Esophagus muscularis mucosa (tissue), 4 donors: ENCODE measurements at regions not wholly inside any gene's neighbourhood (a gene's known extent, or its start where the extent isn't known, plus 50 kb on each side); places are given as distances from the start of the nearest gene placed in this dataset.

Experiments used
- EP300 ChIP-seq: sonication (generic); formaldehyde crosslinking; IDR thresholded peaks from one replicate; pipeline ENCODE4 v1.6.1; 2017; ENCODE audit warnings: antibody characterized with exemption
- POLR2A ChIP-seq: fragments of 450-650 bp; IDR thresholded peaks from one replicate; pipeline ENCODE4 v1.6.1; 2017; ENCODE audit warnings: antibody characterized with exemption, moderate library complexity, mild to moderate bottlenecking, low read depth
- POLR2AphosphoS5 ChIP-seq, 2 donors: sonication (generic); formaldehyde crosslinking; IDR thresholded peaks; one replicate each; pipeline ENCODE4 v1.6.1; 2017; ENCODE audit warnings: antibody characterized with exemption in 2 of 2
- TF ChIP-seq, protein P1 (sequence below), 3 experiments: fragments of 200-600 bp in 2 of 3; fragments of 450-650 bp in 1 of 3; sonication (generic) in 2 of 3; IDR thresholded peaks; one replicate each; pipeline ENCODE4 v1.5.1; 2017 to 2019; ENCODE audit warnings: antibody characterized with exemption in 3 of 3, mild to moderate bottlenecking in 2 of 3, moderate library complexity in 1 of 3

DNA sequence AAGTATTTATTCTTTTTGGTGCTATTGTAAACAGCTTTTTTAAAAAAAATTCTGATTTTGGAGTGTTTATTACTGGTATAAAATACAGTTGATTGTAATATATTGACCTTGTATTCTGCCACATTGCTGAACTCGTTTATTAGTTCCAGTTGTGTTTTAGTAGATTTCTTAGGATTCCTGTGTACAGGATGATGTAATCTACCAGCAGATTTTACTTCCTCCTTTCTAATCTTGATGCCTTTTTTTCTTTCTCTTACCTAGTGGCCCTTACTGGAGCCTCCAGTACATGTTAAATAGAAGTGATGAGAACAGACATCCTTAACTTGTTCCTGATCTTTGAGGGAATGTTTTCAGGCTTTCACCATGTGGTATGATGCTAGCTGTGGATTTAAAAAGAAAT is 70.4 kb upstream of the KY start:
- TF ChIP-seq, protein P1, sequence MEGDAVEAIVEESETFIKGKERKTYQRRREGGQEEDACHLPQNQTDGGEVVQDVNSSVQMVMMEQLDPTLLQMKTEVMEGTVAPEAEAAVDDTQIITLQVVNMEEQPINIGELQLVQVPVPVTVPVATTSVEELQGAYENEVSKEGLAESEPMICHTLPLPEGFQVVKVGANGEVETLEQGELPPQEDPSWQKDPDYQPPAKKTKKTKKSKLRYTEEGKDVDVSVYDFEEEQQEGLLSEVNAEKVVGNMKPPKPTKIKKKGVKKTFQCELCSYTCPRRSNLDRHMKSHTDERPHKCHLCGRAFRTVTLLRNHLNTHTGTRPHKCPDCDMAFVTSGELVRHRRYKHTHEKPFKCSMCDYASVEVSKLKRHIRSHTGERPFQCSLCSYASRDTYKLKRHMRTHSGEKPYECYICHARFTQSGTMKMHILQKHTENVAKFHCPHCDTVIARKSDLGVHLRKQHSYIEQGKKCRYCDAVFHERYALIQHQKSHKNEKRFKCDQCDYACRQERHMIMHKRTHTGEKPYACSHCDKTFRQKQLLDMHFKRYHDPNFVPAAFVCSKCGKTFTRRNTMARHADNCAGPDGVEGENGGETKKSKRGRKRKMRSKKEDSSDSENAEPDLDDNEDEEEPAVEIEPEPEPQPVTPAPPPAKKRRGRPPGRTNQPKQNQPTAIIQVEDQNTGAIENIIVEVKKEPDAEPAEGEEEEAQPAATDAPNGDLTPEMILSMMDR (IDR thresholded peaks at IDR 0.05) = no peak
- TF ChIP-seq POLR2AphosphoS5 (IDR thresholded peaks at IDR 0.05) (no peak), POLR2A (no peak), EP300 (no peak)
